Spinal cord (tissue), 9 donors: ENCODE measurements at regions not wholly inside any gene's neighbourhood (a gene's known extent, or its start where the extent isn't known, plus 50 kb on each side); places are given as distances from the start of the nearest gene placed in this dataset.

Experiments used
- DNase-seq, 6 donors: peaks; one replicate each; pipeline versions ENCODE4 v3.0.0 to v3.0.0-alpha.2; 2013 to 2015; ENCODE audit warnings: low spot score in 6 of 6, low read depth in 4 of 6
- H3K27ac ChIP-seq: one replicate; pipeline ENCODE4 v1.5.1; 2013; ENCODE audit warnings: low read depth, low read length, control low read depth
- H3K27me3 ChIP-seq: one replicate; pipeline ENCODE4 v1.6.1; 2013; ENCODE audit warnings: low read length; ENCODE audit not compliant: control insufficient read depth, insufficient read depth
- H3K36me3 ChIP-seq: one replicate; pipeline ENCODE4 v1.6.1; 2013; ENCODE audit warnings: low read length; ENCODE audit not compliant: control insufficient read depth, insufficient read depth
- H3K4me1 ChIP-seq: one replicate; pipeline ENCODE4 v1.6.1; 2013; ENCODE audit warnings: low read length; ENCODE audit not compliant: control insufficient read depth, insufficient read depth
- H3K4me3 ChIP-seq: one replicate; pipeline ENCODE4 v1.5.1; 2013; ENCODE audit warnings: low read depth, low read length, control low read depth
- H3K9me3 ChIP-seq: one replicate; pipeline ENCODE4 v1.6.1; 2013; ENCODE audit warnings: low read length; ENCODE audit not compliant: control insufficient read depth, insufficient read depth
- WGBS: methylation state at CpG from one replicate; pipeline ENCODE4 v1.1.5; 2013; ENCODE audit warnings: missing lambda C conversion rate; ENCODE audit not compliant: insufficient coverage; 5-methylcytosine and 5-hydroxymethylcytosine counted together
- donor health status: healthy.

GRCh38 chr2:166831930-166832329, 56.4 kb upstream of the XIRP2 start:
- WGBS, result no CpG with 5 or more reads among the region's 4 CpGs
- Histone ChIP-seq H3K4me3 (no peak overlapping the region), H3K27ac (no peak overlapping the region), H3K9me3 (no peaks in the 10 kb centered on the region), H3K4me1 (no peaks in the 10 kb centered on the region), H3K27me3 (no peaks in the 10 kb centered on the region), H3K36me3 (no peaks in the 10 kb centered on the region)
- no peak for DNase-seq

- no peaks in the 10 kb centered on the region for H3K9me3 ChIP-seq
- H3K36me3 ChIP-seq, result no peaks in the 10 kb centered on the region
- H3K4me1 ChIP-seq, result no peaks in the 10 kb centered on the region
- H3K27me3 ChIP-seq, result no peaks in the 10 kb centered on the region
- DNase-seq, result no peak
- no peak overlapping the region for H3K27ac ChIP-seq
- no peak overlapping the region for H3K4me3 ChIP-seq
These were observed 62.4 kb upstream of the XIRP2 start for GRCh38 chr2:166825914-166826313.

GRCh38 chr2:166814335-166814734, 73.9 kb upstream of the XIRP2 start:
- H3K9me3 ChIP-seq, result peaks cover 1% of the 10 kb centered on the region
- H3K36me3 ChIP-seq, result no peaks in the 10 kb centered on the region
- no CpG with 5 or more reads among the region's 5 CpGs for WGBS
- H3K4me1 ChIP-seq, result no peaks in the 10 kb centered on the region
- no peaks in the 10 kb centered on the region for H3K27me3 ChIP-seq
- H3K4me3 ChIP-seq, result no peak overlapping the region
- no peak overlapping the region for H3K27ac ChIP-seq
- no peak for DNase-seq

GRCh38 chr2:166812166-166812891, 76.0 kb upstream of the XIRP2 start:
- Histone ChIP-seq H3K4me3 (no peak overlapping the region), H3K36me3 (no peaks in the 10 kb centered on the region), H3K4me1 (no peaks in the 10 kb centered on the region), H3K27me3 (no peaks in the 10 kb centered on the region), H3K27ac (no peak overlapping the region), H3K9me3 (peaks cover 1% of the 10 kb centered on the region)
- no peak for DNase-seq
- no CpG with 5 or more reads among the region's 5 CpGs for WGBS

- no peak overlapping the region for H3K4me3 ChIP-seq
- H3K4me1 ChIP-seq, result no peaks in the 10 kb centered on the region
- no peak overlapping the region for H3K27ac ChIP-seq
- H3K27me3 ChIP-seq, result no peaks in the 10 kb centered on the region
- no peak for DNase-seq
- WGBS, result 100% methylated on average over 2 of the region's 2 CpGs
- no peaks in the 10 kb centered on the region for H3K36me3 ChIP-seq
- H3K9me3 ChIP-seq, result no peaks in the 10 kb centered on the region
These were observed 82.5 kb upstream of the XIRP2 start for GRCh38 chr2:166805753-166806152.

GRCh38 chr2:166803373-166804000, 84.8 kb upstream of the XIRP2 start:
- peak in 2 of 6 donors; percentile 11 to 24 for DNase-seq
- H3K27me3 ChIP-seq, result no peaks in the 10 kb centered on the region
- H3K4me3 ChIP-seq, result no peak overlapping the region
- no peaks in the 10 kb centered on the region for H3K4me1 ChIP-seq
- no peak overlapping the region for H3K27ac ChIP-seq
- no peaks in the 10 kb centered on the region for H3K36me3 ChIP-seq
- H3K9me3 ChIP-seq, result no peaks in the 10 kb centered on the region
- 40% methylated on average over 1 of the region's 6 CpGs for WGBS

GRCh38 chr2:166802475-166802874, 85.8 kb upstream of the XIRP2 start:
- Histone ChIP-seq H3K36me3 (no peaks in the 10 kb centered on the region), H3K4me3 (no peak overlapping the region), H3K4me1 (no peaks in the 10 kb centered on the region), H3K27me3 (no peaks in the 10 kb centered on the region), H3K27ac (no peak overlapping the region), H3K9me3 (no peaks in the 10 kb centered on the region)
- WGBS, result no CpG with 5 or more reads among the region's 3 CpGs
- DNase-seq, result peak in 1 of 6 donors; percentile 23

GRCh38 chr2:166792808-166793207, 95.5 kb upstream of the XIRP2 start:
- 67% methylated on average over 1 of the region's 3 CpGs for WGBS

GRCh38 chr2:166786707-166787106, 101.6 kb upstream of the XIRP2 start:
- no CpG with 5 or more reads among the region's 1 CpG for WGBS
- Histone ChIP-seq H3K9me3 (peaks cover 1% of the 10 kb centered on the region), H3K27ac (no peak overlapping the region), H3K4me3 (no peak overlapping the region), H3K4me1 (no peaks in the 10 kb centered on the region), H3K36me3 (no peaks in the 10 kb centered on the region), H3K27me3 (no peaks in the 10 kb centered on the region)
- DNase-seq, result no peak

More at GRCh38 chr2:166792808-166793207, 95.5 kb upstream of the XIRP2 start:
- H3K9me3 ChIP-seq, result peaks cover 1% of the 10 kb centered on the region
- H3K4me1 ChIP-seq, result no peaks in the 10 kb centered on the region
- no peaks in the 10 kb centered on the region for H3K36me3 ChIP-seq
- no peaks in the 10 kb centered on the region for H3K27me3 ChIP-seq
- no peak overlapping the region for H3K4me3 ChIP-seq
- no peak for DNase-seq
- H3K27ac ChIP-seq, result no peak overlapping the region

GRCh38 chr2:166784296-166784946, 103.9 kb upstream of the XIRP2 start:
- Histone ChIP-seq H3K4me3 (no peak overlapping the region), H3K36me3 (no peaks in the 10 kb centered on the region), H3K27me3 (no peaks in the 10 kb centered on the region), H3K27ac (no peak overlapping the region), H3K9me3 (no peaks in the 10 kb centered on the region), H3K4me1 (no peaks in the 10 kb centered on the region)
- DNase-seq, result no peak
- WGBS, result 57% methylated on average over 3 of the region's 8 CpGs
